H1 (cell line): ENCODE measurements at regions not wholly inside any gene's neighbourhood (a gene's known extent, or its start where the extent isn't known, plus 50 kb on each side); places are given as distances from the start of the nearest gene placed in this dataset.

Source experiments
- CHD7 ChIP-seq: fragments of 300-600 bp; sonication (generic); IDR thresholded peaks from 2 replicates; pipeline ENCODE4 v1.7.1; 2012; ENCODE audit warnings: low read length, moderate library complexity, mild to moderate bottlenecking, inconsistent platforms; ENCODE audit not compliant: insufficient replicate concordance

DNA sequence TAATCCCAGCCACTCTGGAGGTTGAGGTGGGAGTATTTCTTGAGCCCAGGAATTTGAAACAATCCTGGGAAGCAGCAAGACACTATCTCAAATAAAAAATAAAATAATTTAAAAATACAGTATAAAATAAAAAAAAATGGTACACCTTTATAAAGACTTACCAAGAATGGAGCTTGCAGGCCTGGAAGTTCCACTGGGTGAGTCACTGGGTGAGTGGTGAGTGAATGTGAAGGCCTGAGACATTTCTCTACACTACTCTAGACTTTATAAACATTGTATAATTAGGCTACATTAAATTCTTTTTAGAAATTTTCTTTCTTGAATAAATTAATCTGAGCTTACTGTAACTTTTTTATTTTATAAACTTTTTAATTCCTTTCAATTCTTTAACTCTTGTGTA, 609.1 kb upstream of the BCHE start (continued):
- TF ChIP-seq CHD7, result no peak
- TF ChIP-seq, all 59 proteins: peak for 0
